ENCODE measurements at regions not wholly inside any gene's neighbourhood (a gene's known extent, or its start where the extent isn't known, plus 50 kb on each side); places are given as distances from the start of the nearest gene placed in this dataset.

- no peak for DNase-seq (ENCODE audit: low spot score)
These were observed 242.9 kb downstream of the NSG2 start for GRCh38 chr5:174288439-174288838.

- no peak for DNase-seq (ENCODE audit: low spot score)
These were observed 245.7 kb downstream of the NSG2 start for GRCh38 chr5:174291162-174291561.

- no peak for DNase-seq (ENCODE audit: low spot score)
These were observed 246.8 kb downstream of the NSG2 start for GRCh38 chr5:174292348-174292747.

DNA sequence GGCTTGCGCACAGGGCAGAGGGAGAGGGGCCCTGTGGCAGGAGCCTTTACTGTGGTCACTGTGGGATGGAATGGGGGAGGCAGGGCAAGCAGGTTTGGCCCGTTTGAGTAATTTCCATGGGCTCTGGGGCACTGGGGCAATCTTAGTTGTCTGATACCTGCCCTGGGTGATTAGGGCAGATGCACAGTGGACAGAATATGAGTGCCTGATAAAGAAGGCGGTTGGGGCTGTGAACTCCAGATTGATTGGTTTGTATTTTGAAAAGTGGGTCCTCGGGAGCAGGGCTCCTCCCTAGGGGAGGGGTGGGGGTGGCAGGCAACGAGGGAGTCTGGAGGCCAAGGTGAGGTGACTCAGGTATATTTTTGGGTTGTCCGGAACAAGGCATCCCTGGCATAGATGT, 247.5 kb downstream of the NSG2 start:
- no peak for DNase-seq (ENCODE audit: low spot score)

DNA sequence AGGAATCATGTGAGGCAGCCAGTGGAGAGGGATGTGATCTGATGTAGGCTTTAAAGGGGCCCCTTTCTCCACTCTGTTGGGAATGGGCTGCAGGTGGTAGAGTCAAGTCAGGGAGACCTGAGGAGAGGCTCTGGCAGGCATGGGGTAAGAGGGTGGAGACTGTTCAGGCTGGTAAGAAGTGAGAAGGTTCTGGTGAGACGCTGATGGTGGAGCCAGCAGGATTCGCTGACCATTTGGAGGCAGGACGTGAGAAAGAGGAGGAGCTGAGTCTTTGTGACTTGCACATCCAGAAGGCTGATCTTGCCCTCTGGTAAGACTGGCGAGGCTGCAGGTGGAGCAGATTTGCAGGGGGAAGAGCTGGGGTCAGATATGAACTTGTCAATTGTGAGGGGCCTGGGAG, 248.0 kb downstream of the NSG2 start:
- DNase-seq (ENCODE audit: low spot score), result no peak

DNA sequence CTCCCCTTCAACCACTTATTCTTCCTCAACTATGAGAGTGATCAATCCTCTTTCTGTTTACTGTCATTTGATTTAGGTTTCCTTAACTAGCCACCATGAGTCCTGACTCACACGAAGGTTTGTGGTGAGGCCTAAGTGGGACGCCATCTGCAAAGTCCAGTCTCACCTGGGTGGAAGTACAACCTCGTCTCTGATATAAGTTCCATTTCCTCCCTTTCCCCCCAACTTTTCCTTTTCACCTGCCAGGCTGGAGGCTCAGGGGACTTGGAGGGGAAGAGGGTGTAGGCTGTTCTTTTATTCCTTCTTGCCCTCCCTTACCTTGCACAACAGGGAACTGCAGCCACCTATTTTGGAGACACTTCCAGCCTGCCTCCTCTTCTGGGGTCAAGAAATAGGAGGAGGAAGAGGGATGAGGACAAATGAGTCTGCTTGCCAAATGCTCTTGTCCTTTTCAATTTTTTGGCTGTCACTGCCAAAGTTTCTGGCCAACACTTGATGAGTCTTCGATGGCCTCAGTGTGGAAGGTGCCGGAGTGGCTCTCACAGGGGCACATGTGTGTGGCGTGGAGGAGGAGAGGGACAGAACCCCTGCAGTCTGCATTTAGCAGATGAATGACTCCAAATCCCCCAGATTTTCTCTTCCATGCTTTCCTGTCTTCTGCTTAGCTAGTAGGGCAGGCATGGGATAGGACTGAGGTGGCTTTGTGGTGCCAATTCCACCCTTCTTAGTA, 249.6 kb downstream of the NSG2 start:
- DNase-seq (ENCODE audit: low spot score), result no peak

- DNase-seq (ENCODE audit: low spot score), result no peak
These were observed 250.4 kb downstream of the NSG2 start for GRCh38 chr5:174295702-174296436.

GRCh38 chr5:174300118-174300940, 254.8 kb downstream of the NSG2 start:
- no peak for DNase-seq (ENCODE audit: low spot score)

DNA sequence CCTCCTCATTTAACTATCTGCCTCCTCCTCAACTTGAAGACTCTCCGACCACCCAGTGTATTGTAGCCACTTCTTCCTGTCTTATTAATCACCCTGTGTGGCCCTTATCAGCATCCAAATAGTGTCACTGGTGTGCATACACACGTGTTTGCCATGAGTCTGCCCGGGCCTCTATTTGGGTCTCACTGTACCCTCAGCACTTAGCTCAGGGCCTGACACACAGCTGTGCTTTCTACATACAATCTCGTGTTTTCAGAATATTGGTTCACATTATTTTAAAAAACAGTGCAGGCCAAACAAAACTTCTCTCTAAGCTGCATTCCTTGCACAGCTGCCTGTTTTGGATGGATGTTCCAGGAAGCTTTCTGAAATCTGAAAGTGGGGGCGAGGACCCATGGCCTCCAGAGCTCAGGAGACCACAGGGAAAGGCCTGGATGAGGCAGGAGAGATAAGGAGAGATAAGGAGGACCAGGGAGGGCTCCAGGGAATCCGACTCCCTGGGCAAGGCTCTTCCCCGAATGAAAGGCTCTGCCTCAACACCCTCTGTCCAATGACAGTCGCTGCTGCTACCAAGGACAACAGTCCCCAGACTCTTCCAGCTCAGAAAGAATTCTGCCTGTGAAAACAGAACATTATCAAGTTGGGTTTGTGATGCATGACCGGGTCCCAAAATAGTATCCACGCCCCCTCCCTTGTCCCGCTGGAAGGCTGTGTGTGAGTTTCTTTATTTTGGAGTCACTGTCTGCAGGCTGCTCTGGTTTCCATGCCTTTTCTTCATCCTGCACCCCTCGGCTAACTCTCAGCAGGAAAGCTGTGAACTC, 255.6 kb downstream of the NSG2 start:
- no peak for DNase-seq (ENCODE audit: low spot score)

- no peak for DNase-seq (ENCODE audit: low spot score)
These were observed 256.5 kb downstream of the NSG2 start for GRCh38 chr5:174301848-174302625.

- DNase-seq (ENCODE audit: low spot score), result no peak
These were observed 257.5 kb downstream of the NSG2 start for GRCh38 chr5:174303035-174303434.

DNA sequence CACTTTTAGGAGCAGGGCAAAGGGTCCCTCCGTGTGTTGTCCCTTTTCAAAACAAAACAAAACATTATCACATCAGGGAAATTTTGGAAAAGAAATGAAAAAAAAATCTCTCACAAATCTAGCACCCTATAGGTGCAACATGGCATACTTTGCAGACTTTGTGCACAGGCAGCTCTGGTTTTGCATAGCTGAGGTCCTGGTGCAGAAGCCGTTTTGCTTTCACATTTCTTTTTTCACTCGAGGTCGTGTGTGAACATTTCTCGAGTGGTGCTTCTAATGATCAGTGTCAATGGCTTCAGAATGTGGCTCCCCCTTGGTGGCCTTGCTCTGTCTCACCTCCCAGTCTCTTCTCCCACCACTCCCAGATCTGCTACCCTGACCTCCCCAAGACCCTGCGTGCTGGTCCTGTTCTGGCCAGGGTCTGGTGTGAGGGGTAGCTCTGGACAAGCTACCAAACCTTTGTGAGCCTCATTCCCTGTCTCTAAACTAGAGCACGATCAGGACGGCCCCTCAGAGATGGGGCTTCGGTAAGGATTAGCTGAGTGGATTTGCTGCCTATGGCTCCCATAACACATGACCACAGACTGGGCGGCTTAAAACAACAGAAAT, 258.0 kb downstream of the NSG2 start:
- DNase-seq (ENCODE audit: low spot score), result no peak

DNA sequence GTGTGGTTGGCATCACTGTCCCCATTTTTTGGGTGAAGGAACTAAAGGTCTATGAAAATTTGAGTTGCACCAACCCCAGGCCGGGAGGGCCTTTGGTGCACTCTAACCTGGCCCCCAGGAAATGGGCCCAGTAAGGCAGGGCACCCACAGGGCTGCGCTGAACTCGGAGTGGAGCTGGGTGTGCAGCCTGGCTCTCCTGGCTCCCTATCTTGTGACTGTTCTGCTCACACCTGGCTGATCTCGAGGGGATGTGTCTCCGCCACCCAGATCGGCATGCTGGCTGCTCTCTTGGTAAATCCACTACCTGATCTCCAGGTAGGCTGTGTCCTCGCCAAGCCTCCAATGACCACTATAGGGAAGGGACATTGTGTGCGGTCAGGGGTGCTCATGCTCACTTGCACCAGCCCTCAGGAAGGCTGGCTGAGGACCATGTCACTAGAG, 259.8 kb downstream of the NSG2 start:
- DNase-seq (ENCODE audit: low spot score), result no peak

- no peak for DNase-seq (ENCODE audit: low spot score)
These were observed 261.0 kb downstream of the NSG2 start for GRCh38 chr5:174306345-174307030.

DNA sequence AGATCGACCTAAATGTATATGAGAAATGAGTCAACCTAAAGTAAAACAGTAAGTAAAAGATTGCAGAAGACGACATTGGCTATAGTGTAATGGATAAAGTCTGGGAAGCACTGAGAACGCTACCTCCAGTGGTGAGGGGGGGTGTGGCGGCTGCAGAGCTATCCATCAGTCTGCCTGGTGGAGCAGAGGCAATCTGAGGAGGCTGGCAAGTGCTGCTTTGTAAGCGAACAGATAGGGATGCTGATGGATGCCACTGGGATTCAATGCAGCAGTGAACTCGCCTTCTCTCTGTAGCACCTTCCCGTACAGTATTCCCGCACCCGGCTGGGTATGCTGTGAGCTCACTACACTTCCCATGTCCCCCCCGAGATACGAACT, 261.5 kb downstream of the NSG2 start:
- DNase-seq (ENCODE audit: low spot score), result no peak

GRCh38 chr5:174307656-174308271, 262.3 kb downstream of the NSG2 start:
- DNase-seq (ENCODE audit: low spot score), result no peak

DNA sequence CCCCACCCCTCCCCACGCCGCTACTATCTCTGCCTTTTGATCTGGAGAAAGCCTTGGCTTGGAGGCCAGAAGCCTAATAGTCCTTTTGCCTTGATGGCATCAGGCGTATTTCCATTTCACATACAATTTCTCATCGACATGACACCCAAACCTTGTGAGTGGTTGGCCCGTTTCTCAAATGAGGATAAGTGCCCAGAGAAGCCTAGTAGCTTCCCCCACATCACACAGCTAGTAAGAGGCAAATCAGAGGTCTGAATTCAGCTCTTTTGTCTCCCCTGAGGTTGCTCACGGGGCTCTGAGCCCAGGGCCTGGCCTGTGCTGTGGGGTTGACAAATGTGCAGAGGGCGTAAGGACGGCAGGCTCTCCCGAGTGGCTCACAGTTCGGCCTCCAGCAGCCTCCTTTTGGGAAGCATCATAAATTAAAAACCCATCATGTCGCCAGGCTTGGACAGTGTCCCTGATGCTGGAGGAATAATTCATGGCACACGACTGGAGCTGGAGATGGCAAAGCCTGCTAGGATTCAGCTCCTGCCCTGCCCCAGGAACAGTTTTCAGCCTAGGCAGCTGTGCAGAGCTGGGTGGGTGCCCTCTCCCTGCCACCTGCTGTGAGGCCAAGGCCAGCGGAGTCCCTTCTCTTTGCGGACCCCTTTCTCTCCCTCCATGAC, 263.8 kb downstream of the NSG2 start:
- no peak for DNase-seq (ENCODE audit: low spot score)

GRCh38 chr5:174310243-174310642, 264.7 kb downstream of the NSG2 start:
- no peak for DNase-seq (ENCODE audit: low spot score)

DNA sequence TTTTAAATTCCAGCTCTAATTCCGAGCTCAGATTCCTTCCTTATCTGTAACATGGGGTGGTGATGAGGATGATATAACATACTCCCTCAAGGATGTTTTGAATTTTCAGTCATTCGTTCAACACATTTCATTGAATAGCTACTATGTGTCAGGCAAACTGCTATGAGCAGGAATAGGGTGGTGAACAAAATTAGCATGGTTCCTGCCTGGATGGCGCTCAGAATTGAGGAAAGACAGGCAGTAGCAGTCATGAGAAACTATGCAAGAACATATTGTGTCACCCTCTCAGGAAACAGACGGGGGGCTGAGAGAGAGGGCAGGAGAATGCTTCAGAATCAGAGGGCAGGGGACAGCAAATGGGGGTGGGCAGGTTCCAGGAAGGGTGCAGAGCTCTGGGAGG, 265.2 kb downstream of the NSG2 start:
- no peak for DNase-seq (ENCODE audit: low spot score)
